Large intestine (tissue), 3 donors: ENCODE measurements at regions not wholly inside any gene's neighbourhood (a gene's known extent, or its start where the extent isn't known, plus 50 kb on each side); places are given as distances from the start of the nearest gene placed in this dataset.

ENCODE experiments used
- DNase-seq, 2 donors: peaks; one replicate each; pipeline versions ENCODE4 v3.0.0 to v3.0.0-alpha.2; 2013
- H3K27ac ChIP-seq: one replicate; pipeline ENCODE4 v1.5.1; 2013; ENCODE audit warnings: low read length
- H3K27me3 ChIP-seq: 2 replicates; pipeline ENCODE4 v1.6.1; 2013; ENCODE audit warnings: low read length; ENCODE audit not compliant: control insufficient read depth, insufficient read depth
- H3K36me3 ChIP-seq: 2 replicates; pipeline ENCODE4 v1.6.1; 2013; ENCODE audit warnings: low read length; ENCODE audit not compliant: control insufficient read depth, insufficient read depth
- H3K4me1 ChIP-seq: one replicate; pipeline ENCODE4 v1.6.1; 2013; ENCODE audit warnings: low read length; ENCODE audit not compliant: control insufficient read depth, insufficient read depth
- H3K4me3 ChIP-seq: one replicate; pipeline ENCODE4 v1.5.1; 2013; ENCODE audit warnings: low read length
- H3K9me3 ChIP-seq: one replicate; pipeline ENCODE4 v1.6.1; 2013; ENCODE audit warnings: mild to moderate bottlenecking, low read depth, low read length, moderate library complexity; ENCODE audit not compliant: control insufficient read depth
- WGBS: methylation state at CpG from one replicate; pipeline ENCODE4 v1.1.5; 2013; ENCODE audit warnings: low lambda C conversion rate; ENCODE audit not compliant: insufficient coverage; 5-methylcytosine and 5-hydroxymethylcytosine counted together

GRCh38 chr1:94746635-94747525 lies 73.3 kb upstream of the SLC44A3 start:
- Histone ChIP-seq H3K4me3 (no peak overlapping the region), H3K27ac (no peak overlapping the region), H3K4me1 (no peaks in the 10 kb centered on the region), H3K36me3 (peaks cover 2% of the 10 kb centered on the region), H3K9me3 (peaks cover 6% of the 10 kb centered on the region), H3K27me3 (no peaks in the 10 kb centered on the region)
- 100% methylated on average over 1 of the region's 8 CpGs for WGBS
- no peak for DNase-seq

GRCh38 chr1:94745742-94746141 lies 74.4 kb upstream of the SLC44A3 start:
- Histone ChIP-seq H3K27me3 (no peaks in the 10 kb centered on the region), H3K4me1 (no peaks in the 10 kb centered on the region), H3K36me3 (peaks cover 2% of the 10 kb centered on the region), H3K9me3 (peaks cover 6% of the 10 kb centered on the region), H3K27ac (no peak overlapping the region), H3K4me3 (no peak overlapping the region)
- no peak for DNase-seq

GRCh38 chr1:94743862-94744261 lies 76.3 kb upstream of the SLC44A3 start:
- Histone ChIP-seq H3K4me1 (no peaks in the 10 kb centered on the region), H3K9me3 (no peaks in the 10 kb centered on the region), H3K27ac (no peak overlapping the region), H3K4me3 (no peak overlapping the region), H3K27me3 (no peaks in the 10 kb centered on the region), H3K36me3 (peaks cover 8% of the 10 kb centered on the region)
- no CpG with 5 or more reads among the region's 1 CpG for WGBS
- DNase-seq = peak in 1 of 2 donors; percentile 27

- H3K9me3 ChIP-seq = no peaks in the 10 kb centered on the region
- H3K4me1 ChIP-seq = peaks cover 9% of the 10 kb centered on the region
- no peak overlapping the region for H3K27ac ChIP-seq
- no peak overlapping the region for H3K4me3 ChIP-seq
- H3K36me3 ChIP-seq = peaks cover 8% of the 10 kb centered on the region
- no peak for DNase-seq
- no peaks in the 10 kb centered on the region for H3K27me3 ChIP-seq
- no CpG with 5 or more reads among the region's 2 CpGs for WGBS
Measured at GRCh38 chr1:94741996-94742395, 78.2 kb upstream of the SLC44A3 start.

- Histone ChIP-seq H3K9me3 (no peaks in the 10 kb centered on the region), H3K36me3 (peaks cover 8% of the 10 kb centered on the region), H3K4me1 (peaks cover 9% of the 10 kb centered on the region), H3K4me3 (no peak overlapping the region), H3K27ac (no peak overlapping the region), H3K27me3 (no peaks in the 10 kb centered on the region)
- no CpG with 5 or more reads among the region's 2 CpGs for WGBS
- DNase-seq = no peak
Measured at GRCh38 chr1:94741510-94741909, 78.6 kb upstream of the SLC44A3 start.

GRCh38 chr1:94739521-94740061 lies 80.6 kb upstream of the SLC44A3 start:
- H3K9me3 ChIP-seq = no peaks in the 10 kb centered on the region
- peaks cover 8% of the 10 kb centered on the region for H3K36me3 ChIP-seq
- no peak for DNase-seq
- no peak overlapping the region for H3K27ac ChIP-seq
- no CpG with 5 or more reads among the region's 7 CpGs for WGBS
- peaks cover 12% of the 10 kb centered on the region for H3K4me1 ChIP-seq
- H3K27me3 ChIP-seq = no peaks in the 10 kb centered on the region
- no peak overlapping the region for H3K4me3 ChIP-seq

GRCh38 chr1:94738371-94738770 lies 81.8 kb upstream of the SLC44A3 start:
- Histone ChIP-seq H3K4me1 (peaks cover 12% of the 10 kb centered on the region), H3K27ac (no peak overlapping the region)
- no CpG with 5 or more reads among the region's 3 CpGs for WGBS

GRCh38 chr1:94737124-94737998 lies 82.8 kb upstream of the SLC44A3 start:
- peak overlapping the region; percentile 24 for H3K27ac ChIP-seq
- no peaks in the 10 kb centered on the region for H3K9me3 ChIP-seq
- H3K4me3 ChIP-seq = no peak overlapping the region
- H3K4me1 ChIP-seq = peaks cover 12% of the 10 kb centered on the region
- H3K27me3 ChIP-seq = no peaks in the 10 kb centered on the region
- no CpG with 5 or more reads among the region's 5 CpGs for WGBS
- peaks cover 6% of the 10 kb centered on the region for H3K36me3 ChIP-seq
- DNase-seq = peak in 1 of 2 donors; percentile 50

More at GRCh38 chr1:94738371-94738770, 81.8 kb upstream of the SLC44A3 start:
- no peaks in the 10 kb centered on the region for H3K9me3 ChIP-seq
- H3K4me3 ChIP-seq = no peak overlapping the region
- no peaks in the 10 kb centered on the region for H3K27me3 ChIP-seq
- no peak for DNase-seq
- H3K36me3 ChIP-seq = peaks cover 6% of the 10 kb centered on the region

- Histone ChIP-seq H3K4me3 (no peak overlapping the region), H3K36me3 (peaks cover 8% of the 10 kb centered on the region), H3K27ac (peak overlapping the region; percentile 24), H3K9me3 (no peaks in the 10 kb centered on the region), H3K27me3 (no peaks in the 10 kb centered on the region), H3K4me1 (peaks cover 12% of the 10 kb centered on the region)
- peak in 1 of 2 donors; percentile 65 for DNase-seq
- WGBS = no CpG with 5 or more reads among the region's 1 CpG
Measured at GRCh38 chr1:94736549-94736948, 83.6 kb upstream of the SLC44A3 start.

- Histone ChIP-seq H3K27me3 (no peaks in the 10 kb centered on the region), H3K27ac (no peak overlapping the region), H3K9me3 (no peaks in the 10 kb centered on the region), H3K36me3 (peaks cover 8% of the 10 kb centered on the region), H3K4me3 (no peak overlapping the region), H3K4me1 (peaks cover 12% of the 10 kb centered on the region)
- DNase-seq = no peak
- WGBS = 100% methylated on average over 1 of the region's 2 CpGs
Measured at GRCh38 chr1:94736073-94736472, 84.1 kb upstream of the SLC44A3 start.
